Activated CD4-positive, alpha-beta T cell treated with anti-CD3 and anti-CD28 coated beads for 24 hours (primary cell): ENCODE measurements at regions not wholly inside any gene's neighbourhood (a gene's known extent, or its start where the extent isn't known, plus 50 kb on each side); places are given as distances from the start of the nearest gene placed in this dataset.

Experiments used
- DNase-seq, 2 donors: peaks; one replicate each; pipeline ENCODE4 v3.0.0-alpha.2; 2020; ENCODE audit warnings: low read depth in 2 of 2

DNA sequence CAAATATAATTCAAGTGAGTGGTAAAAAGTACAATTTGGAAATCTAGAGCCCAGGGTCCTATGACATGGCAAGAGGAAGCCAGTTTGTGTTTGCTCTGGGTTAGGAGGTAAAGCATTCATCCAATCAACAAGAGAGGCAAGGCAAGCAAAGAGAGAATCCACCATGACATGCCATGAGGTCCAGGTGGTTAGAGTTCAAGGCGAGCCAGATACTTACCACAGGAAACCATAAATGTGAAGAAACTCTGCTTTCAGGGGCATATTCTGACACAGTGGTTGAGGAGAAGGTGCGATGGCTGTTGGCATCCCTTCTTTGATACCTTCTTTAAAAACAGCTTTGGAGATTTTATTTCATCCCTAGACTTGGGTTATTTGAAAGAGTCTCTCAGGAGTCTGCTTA, 193.8 kb upstream of the MAN1A1 start:
- no peak for DNase-seq

DNA sequence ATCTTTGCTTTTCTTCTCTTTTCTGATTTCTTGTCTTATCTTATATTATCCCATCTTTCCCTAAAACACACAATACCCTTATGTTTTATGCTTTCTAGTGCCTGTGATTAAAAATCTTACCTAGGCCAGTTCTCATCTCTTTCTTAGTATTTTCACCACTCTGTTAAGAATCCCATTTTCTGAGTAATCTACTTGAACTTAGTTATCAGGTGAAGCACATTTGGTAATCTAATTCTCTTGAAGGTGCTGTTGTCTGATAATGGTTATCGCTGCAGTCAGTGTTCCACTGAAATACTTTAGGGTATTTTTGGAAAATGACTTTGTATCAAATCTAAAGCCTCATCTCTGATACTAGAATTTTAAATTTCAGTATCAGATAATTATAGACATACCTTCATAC, 192.5 kb upstream of the MAN1A1 start:
- DNase-seq = no peak

DNA sequence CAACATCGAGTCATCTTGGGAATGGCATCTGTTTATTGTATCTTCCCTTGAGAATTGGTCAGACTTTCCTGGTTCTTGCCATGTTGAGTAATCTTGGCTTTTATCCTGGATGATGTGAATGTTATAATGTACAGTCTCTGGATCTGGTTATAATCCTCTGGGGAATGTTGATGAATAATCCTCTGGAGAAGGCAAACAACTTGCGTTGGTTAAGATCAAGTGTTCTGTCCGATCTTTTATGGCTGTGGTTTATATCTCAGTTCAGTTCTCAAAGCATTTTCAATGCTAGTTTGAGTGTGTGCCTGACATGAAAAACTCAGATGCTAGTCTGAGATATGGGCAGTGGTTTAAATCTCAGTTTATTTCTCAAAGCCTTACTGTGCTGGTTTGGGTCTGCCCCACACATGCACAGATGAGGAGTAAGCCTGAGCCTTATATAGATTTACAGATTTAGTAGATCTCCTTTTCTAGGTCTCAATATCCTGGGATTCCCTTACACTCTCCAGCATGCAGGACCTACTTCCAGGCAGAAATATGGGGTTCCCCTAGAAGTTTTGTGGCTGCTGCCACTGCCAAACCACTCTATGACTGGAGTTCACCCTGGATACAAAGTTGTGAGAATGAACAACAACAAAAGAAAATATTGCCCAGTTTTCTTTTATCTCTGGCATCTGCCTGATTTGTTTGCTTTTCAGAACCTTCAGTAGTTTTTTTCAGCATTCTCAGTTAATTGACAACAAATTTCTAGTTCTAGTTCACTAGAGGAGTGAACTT, 191.8 kb upstream of the MAN1A1 start:
- no peak for DNase-seq

DNA sequence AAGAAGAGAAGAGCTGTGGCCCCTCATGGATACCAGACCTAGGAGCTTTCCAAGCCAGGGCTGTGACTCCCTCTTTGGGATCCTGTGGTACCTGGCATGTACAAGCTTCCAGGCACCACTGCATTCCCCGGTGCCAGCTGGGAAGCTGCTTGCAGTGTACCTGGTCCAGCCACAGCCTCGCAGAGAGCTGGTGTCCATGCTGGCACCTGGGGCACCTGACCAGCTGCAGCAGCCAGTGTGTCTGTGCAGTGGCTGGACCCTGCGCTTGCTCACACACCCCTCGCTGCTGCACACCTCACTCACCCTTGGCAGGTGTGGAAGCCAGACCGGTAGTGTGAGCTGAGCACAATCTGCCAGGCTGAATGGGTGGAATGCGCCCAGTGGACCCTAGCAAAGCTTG, 190.9 kb upstream of the MAN1A1 start:
- no peak for DNase-seq

DNA sequence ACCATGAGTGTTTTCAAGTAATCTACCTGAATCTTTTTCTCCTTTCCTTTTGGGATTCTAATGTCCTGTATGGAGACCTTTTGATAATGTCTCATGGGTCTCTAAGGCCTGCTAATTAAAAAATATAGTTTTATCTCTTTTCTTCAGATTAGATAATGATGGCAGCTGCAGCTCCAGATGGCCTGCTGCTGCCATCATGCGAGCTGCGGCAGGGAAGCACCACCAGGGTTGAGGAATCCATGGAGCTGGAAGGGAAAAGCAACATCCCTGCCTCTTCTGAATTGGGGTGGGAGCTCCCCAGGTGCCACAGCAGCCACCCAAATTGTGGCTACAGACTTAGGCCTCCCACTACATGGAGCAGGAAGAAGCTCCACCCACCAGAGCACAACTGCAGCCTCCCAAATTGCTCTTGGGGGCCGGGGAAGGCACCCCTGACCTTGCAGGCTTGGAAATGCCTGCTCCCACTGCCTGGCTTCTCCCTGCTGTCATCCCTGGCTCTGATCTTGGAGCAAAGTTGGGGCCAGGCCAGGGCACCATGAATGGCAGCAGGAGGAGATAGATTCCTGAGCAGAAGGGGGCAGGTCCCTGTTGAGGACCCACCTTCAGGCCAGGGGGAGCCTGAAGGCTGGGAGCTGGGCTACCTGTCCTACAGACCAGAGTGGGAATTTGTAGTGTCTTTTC, 189.6 kb upstream of the MAN1A1 start:
- no peak for DNase-seq

DNA sequence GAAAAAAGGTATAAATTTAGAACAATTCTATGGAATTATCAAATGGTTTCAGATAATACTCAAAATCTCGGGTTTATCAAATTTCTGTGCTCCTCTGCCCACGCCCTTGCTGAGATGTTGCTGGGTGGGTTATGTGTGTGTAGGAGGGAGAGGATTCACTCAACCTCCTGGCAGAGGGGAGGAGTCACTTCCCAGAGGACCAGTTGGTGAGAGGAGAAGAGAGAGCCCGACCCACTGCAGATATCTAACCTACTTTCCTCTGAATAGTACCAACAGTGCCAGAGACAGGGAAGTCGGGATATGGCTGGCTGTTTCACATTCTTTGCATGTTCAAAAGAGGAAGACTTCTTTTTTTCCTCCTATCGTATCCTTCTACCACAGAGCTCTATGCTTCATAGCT, 187.1 kb upstream of the MAN1A1 start:
- DNase-seq = no peak

DNA sequence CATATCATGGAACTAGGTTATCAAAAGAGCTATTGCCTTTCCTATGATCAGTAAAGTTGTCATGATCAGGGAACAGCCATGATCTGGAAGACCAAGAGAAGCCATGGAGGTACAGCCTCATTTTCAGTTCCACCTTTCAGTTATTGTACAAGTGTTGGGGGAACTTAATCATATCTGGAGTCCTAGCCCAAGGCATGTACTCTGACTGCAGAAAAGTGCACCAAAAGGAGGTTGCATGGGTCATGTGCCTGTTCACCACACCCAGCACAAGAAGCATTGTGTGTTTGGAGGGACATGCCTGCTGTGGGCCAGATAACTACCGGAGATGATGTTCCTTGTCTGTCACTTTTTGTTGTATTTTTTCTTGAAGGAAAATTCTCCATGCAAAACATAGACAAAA, 185.8 kb upstream of the MAN1A1 start:
- DNase-seq = no peak

DNA sequence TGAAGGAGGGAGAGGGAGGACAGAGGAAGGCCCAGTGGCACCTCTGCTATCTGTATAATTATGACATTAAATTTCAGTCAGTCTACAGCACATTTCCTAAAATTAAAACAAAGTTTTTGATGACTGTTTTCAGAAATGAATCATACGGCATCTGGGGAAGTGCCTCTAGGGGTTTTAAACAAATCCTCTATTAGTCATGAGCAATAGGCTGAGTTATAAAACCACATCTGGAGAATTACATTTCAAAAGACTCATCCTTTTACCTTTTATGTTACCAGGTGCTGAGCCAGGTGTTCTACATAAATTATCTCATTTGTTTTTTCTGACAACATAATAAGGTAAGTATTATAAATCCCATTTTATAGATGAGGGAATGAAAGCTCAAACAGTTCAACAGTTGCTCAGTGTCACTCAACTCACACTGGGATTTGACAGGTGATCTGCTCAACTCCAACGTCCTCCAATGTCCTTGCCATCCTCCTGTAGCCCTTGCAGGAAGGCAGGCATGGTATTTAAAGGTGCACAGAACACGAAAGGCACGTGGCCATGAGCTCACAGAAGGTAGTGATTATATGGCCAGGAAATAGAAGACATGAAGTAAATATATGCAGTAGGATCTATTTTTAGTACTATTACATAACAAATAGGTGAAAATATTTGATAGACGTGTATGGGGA, 184.2 kb upstream of the MAN1A1 start:
- DNase-seq = no peak

DNA sequence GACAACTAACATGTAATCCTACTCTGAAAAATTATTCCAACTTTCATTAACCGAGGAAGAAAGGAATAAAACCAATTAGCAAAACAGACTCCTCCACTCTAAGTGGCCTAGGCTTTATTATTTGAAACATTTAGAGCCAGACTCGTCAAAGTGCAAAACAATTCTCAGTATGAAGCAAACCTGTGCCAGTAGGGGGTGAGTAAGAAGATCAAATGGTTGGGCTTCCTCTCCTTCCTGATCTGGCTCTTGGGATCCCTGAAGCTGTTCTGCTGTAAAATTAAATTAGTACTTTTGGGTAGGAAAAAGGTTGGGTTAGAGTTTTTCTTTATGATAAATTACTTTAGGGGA, 177.6 kb upstream of the MAN1A1 start:
- DNase-seq = no peak

DNA sequence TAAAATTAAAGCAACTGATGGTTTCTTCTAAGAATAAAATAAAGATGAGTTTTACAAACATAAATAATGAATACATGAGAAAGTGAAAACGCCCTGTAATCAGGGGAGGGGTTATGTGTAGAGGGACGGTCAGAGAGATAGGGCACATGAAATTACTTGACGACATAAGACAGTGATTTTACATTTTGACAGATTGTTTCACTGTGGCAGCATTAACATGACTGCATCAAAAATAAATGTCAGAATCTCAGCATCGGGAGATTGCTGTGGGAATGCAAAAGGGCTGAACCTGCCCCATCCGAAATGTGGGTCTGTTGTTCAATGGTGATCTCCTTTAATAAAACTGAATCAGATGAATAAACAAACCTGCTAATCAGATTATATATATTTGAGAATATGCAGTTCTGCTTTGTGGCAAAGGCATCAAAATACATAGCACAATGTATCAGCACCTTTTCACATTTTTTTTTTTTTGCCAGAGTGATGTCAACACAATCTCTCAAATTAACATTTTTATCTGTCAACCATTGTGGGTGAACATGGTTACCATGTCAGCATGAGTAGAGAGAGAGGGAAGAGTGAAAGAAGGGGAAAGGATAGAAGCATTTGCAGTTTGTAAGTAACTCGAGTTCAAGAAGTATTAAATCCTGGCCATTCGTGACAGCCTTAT, 177.1 kb upstream of the MAN1A1 start:
- no peak for DNase-seq

DNA sequence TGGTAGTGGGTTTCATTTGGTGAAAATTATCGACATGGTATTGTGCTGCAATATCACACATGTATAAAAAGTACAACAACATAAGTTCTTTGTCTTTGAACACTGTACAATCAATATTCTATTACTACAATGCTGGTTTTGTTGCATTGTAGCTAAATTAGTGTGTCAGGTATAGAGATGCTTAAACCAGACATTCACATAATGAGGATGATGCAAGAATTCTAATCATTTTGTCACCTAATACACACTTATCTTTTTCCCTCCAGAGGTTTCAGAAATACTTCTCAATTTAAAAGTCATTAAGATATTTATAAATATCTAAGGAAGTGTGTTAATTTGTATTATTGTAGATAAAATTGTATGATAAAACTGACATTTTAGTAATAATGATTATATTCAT, 174.8 kb upstream of the MAN1A1 start:
- DNase-seq = no peak

DNA sequence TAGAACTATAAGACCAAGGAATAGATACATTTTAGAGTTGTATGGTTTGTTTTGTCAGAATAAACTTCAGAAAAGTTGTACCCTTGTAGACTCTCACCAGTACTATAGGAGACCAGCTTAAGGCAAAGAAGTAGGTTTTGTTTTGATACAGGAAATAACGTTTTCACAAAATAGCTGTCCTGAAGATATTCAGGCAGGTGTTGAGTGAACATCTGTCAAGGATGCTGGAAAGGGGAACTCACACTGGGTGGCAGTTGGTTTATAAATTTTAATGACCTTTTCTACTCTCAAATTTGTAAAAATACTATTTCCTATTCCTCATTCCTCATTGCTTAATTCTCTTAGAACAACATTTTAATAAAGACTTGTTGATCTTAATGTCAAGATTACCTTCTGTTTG, 174.0 kb upstream of the MAN1A1 start:
- DNase-seq = no peak

DNA sequence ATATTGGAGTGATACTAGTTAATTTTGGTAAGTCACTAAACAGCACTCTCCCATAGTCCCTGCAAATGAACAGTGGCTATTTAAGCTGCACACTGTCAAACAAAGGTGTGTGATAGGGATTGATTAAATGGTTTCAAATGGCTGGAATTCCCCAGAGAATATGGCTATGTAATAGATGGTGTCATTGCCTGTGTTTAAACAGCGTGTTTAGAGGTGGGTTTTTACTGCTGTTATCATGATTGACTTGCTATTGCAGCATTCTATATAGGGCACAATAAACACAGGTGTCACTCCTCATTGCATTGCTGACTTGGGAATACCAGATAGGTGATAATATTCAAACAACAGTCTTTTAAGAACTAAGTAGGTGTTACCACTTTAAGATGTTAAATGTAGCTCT, 171.7 kb upstream of the MAN1A1 start:
- no peak for DNase-seq

DNA sequence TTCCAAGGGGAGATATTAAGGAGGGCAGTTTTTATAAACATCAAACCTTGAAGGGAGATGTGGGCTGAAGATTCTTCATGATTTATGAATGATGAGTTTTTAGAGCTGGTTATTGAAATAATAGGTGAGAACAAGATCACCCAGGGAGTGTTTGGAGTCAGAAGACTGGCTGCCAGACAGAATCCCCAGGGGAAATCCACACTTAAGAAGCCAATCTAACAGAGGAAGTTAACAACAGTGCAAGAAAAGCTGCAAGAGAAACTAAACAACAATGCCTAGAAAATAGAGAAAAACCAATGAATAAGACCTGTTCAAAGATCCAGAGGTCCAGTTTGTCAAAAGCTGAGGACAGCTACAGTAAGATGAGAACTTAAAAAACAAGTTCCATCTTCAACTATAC, 167.9 kb upstream of the MAN1A1 start:
- no peak for DNase-seq

DNA sequence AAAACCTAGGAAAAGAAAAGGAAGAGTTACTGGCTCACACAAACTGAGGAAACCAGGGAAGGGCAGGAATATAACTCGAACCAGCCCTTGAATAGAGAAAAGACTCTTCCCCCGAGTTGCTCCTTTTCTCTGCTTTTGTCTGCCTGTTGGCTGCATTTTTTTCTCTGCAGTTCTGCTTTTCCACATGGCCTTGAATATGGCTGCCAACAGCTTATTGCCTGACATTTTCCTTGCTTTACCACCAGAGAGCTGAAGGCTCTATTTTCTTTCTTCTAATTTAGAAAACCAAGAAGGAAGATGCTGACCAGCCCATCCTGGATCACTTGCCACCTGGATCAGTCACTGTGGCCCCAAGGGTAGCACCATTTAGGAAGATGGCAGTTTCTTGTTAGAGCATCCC, 164.8 kb upstream of the MAN1A1 start:
- DNase-seq = no peak

DNA sequence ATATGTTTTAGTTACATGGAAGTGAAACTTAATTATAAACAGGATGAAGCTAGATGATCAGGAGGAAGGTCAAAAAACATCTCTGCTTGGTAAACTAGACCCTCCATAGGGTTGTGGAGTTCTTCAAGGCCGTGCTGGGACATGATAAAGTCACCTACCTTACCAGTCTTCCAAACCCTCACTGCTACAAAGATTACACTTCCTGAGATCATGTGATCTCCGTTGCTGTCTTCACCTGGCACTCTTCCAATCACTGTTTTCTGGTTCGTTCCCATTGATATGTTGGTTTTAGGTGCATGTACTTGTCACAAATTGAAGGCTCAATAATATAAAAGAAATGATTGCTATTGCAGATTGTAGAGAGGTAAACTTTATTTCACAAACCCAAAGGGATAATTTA, 161.5 kb upstream of the MAN1A1 start:
- no peak for DNase-seq

DNA sequence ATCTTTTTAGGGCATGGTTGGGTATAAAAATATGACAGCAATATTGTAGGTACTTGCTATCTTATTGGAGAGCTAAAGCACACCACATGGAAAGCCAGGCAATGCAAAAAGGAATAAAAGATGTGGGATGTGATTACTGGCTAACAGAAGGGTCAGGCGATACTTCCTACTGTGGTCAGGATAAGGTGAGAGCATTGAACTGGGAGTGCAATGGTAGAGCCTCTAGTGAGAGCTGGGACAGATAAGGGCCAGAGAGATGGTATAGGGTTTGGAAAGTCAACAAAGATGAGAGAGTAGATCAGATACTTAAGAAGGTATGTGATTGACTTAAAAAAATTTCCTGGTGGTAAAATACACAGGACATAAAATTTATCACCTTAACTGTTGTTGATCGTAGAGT, 160.7 kb upstream of the MAN1A1 start:
- no peak for DNase-seq

DNA sequence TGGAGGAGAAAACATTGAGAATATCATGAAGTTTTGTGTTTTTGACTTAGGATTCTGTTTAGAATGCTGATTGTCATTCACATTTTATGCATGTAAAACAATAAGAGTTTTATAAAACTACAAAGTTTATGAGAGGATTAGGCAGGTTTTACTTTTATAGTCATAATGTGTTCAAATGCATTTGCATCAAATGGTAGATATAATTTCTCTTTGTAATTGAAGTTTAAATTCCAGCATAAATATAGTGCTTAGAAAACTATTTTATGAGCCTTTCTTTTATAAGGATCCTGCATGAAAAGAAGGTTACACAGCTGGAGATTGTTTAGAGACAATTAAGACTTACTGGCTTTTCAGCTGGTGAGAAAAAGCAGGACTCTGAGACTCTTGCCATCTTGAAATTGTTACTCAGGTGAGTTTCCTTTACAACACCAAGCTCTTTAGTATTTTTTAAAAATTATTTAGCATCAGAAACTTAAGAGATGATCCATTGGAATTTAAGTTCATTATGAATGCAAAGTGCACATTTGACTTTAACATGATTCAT, 157.1 kb upstream of the MAN1A1 start:
- no peak for DNase-seq

DNA sequence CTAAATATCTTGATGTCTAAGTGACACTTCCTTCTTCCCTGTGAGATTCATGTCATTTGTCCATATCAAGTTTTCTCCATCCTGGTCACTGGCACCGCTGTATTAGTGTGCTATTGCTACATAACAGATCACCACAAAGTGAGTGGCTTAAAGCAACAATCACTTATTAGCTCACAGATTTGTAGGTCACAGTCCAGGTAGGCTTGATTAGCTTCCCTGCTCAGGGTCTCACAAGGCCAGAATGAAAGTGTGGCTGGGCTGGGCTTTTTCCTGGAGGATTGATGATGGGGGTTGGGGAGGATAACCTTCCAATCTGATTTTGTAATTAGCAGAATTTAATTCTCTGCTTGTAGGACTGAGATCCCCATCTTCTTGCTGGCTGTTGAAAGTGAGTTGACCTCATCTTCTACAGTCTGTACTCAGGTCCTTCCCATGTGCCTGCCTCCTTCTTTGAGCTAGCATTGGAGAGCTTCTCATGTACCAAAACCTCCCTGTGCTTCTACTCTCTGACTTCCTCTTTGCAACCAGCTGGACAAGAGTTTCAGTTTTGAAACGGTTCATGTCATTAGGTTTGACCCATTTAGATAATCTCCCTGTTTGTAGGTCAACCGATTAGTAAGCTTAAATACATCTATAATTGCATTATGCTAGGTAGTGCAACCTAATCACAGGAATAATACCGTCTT, 152.4 kb upstream of the MAN1A1 start:
- DNase-seq = no peak

DNA sequence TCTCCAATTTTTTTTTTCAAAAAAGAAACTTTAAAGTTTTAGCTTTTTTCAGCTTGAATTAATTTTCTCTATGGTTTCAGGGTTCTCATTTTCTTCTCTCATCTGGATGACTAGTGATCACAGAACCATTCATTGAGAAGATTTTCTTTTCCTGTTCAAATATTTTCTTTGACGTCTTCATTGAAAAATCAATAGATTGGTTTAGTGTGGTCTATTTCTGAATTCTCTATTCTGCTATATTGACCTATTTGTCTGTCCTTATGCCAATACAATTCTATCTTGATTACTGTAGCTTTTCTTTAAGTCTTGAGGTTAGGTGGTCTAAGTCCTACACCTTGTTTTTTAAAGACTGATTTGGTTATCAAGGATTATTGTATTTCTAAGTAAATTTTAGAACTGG, 150.2 kb upstream of the MAN1A1 start:
- DNase-seq = no peak

DNA sequence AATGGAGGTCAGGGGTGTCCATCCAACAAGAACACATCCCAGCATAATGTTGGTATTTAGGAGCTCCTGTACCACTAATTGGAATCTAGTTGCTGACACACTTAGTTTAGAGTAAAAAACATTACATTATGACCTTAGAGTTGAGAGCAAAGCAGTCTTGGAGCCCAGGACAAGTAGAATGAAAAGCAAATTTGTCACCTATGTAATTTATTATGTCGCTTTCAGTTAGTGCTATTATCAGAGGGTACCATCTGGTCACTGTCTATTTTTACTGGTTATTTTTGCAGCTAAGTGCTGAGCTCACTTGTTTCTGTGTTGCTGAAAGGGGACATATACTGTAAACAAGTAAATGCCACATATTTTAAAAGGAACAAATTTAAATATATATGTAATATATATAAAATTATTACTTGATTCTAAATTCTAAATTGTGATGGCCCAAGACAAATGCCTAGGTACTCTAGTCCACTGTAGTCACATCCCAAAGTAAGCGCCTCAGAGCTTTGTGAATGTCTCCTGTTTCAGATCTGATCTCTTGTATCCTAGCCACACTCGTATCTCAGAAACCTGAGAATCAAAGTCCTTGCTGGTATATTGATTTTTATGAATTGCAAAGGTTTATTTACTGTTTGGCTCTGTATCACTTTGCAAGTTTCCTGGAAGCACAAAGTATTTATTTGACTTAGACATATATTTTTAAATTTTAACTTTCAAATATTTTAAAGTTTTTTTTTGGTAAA, 148.6 kb upstream of the MAN1A1 start:
- DNase-seq = no peak
